LNCaP clone FGC (cell line): ENCODE measurements at regions not wholly inside any gene's neighbourhood (a gene's known extent, or its start where the extent isn't known, plus 50 kb on each side); places are given as distances from the start of the nearest gene placed in this dataset.

ENCODE experiments used
- DNase-seq: peaks from one replicate; pipeline ENCODE4 v3.0.0-alpha.2; 2011; ENCODE audit warnings: low read depth
- H3K4me3 ChIP-seq: 2 replicates; pipeline ENCODE4 v1.5.1; 2011; ENCODE audit warnings: mild to moderate bottlenecking, low read depth, low read length, control low read depth
- CTCF ChIP-seq: IDR thresholded peaks from 2 replicates; pipeline ENCODE4 v1.5.1; 2012; ENCODE audit warnings: mild to moderate bottlenecking; ENCODE audit not compliant: control insufficient read depth, insufficient read depth; ENCODE audit errors: extremely low read depth

- TF ChIP-seq CTCF, result no peak
- H3K4me3 ChIP-seq, result no peak overlapping the region
- DNase-seq, result no peak
These were observed 2363.9 kb downstream of the TP53TG3F start for GRCh38 chr16:35823342-35823741.

- H3K4me3 ChIP-seq, result no peak overlapping the region
- DNase-seq, result no peak
- TF ChIP-seq CTCF, result no peak
These were observed 2382.2 kb downstream of the TP53TG3F start for GRCh38 chr16:35841632-35842031.

- H3K4me3 ChIP-seq, result no peak overlapping the region
- no peak for TF ChIP-seq CTCF
- DNase-seq, result no peak
These were observed 2402.8 kb downstream of the TP53TG3F start for GRCh38 chr16:35862242-35862641.

- no peak for DNase-seq
- no peak overlapping the region for H3K4me3 ChIP-seq
- TF ChIP-seq CTCF, result no peak
These were observed 2409.2 kb downstream of the TP53TG3F start for GRCh38 chr16:35868630-35869029.

- no peak overlapping the region for H3K4me3 ChIP-seq
- no peak for TF ChIP-seq CTCF
- no peak for DNase-seq
These were observed 2414.1 kb downstream of the TP53TG3F start for GRCh38 chr16:35873472-35873871.

- DNase-seq, result no peak
- no peak overlapping the region for H3K4me3 ChIP-seq
These were observed 2422.2 kb downstream of the TP53TG3F start for GRCh38 chr16:35881654-35882053.

More at GRCh38 chr16:35881654-35882053, 2422.2 kb downstream of the TP53TG3F start:
- no peak for TF ChIP-seq CTCF
